NCI-H2227 (cell line): ENCODE measurements at regions not wholly inside any gene's neighbourhood (a gene's known extent, or its start where the extent isn't known, plus 50 kb on each side); places are given as distances from the start of the nearest gene placed in this dataset.
A peak's percentile ranks its signal among the peaks of the same experiment; 100 is the strongest.

Experiments used
- DNase-seq: peaks from one replicate; lab custom pipeline; 2025; ENCODE audit not compliant: unreplicated experiment; lab: John Stamatoyannopoulos, UW

GRCh38 chr16:85356157-85356556 lies 243.9 kb upstream of the CIBAR2 start:
- no peak for DNase-seq

GRCh38 chr16:85357323-85357722 lies 245.1 kb upstream of the CIBAR2 start:
- no peak for DNase-seq

GRCh38 chr16:85357924-85358505 lies 245.7 kb upstream of the CIBAR2 start:
- peak; percentile 19 for DNase-seq

- DNase-seq: no peak
Measured at GRCh38 chr16:85358704-85359146, 246.5 kb upstream of the CIBAR2 start.

- no peak for DNase-seq
Measured at GRCh38 chr16:85359147-85359822, 247.0 kb upstream of the CIBAR2 start.

GRCh38 chr16:85360323-85361277 lies 248.3 kb upstream of the CIBAR2 start:
- DNase-seq: peak; percentile 81

GRCh38 chr16:85361441-85362118 lies 249.3 kb upstream of the CIBAR2 start:
- DNase-seq: no peak

DNA sequence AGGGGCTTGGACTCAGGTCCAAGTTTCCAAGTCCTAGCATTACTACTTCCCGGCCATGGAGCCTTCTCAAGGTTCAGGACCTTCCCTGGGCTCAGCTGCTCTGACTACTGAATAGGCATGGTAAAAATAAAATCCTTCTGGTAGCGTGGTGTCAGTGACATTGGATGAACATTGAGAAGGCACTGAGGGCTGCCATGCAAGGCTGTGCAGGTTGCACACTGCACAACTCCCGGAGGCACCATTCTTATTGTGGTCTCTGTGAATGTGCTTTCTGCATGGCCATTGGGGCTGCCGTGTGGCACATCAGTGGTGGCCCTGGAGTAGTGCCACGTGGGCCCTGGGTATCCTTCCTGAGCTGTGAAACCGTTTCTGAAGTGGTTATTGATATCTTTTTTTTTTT lies 250.2 kb upstream of the CIBAR2 start:
- no peak for DNase-seq

DNA sequence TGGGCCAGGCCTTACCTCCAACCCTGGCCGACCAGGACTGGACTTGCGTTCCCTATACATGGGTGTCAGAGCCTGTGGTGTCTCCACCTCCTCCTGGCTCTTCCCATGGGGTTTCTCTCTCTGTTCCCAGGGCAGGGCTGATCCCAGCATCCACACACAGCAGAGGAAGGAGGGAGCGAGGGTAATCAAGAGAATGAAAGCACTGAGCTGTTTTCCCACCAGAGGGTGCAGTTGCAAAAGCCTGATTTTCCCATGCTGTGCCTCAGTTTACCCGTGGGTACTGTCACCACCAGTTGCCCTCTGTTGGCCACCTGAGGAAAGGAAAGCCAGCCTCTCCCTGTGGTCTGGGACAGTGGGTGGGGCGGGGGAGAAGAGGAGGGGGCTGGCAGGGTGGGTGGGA lies 249.7 kb upstream of the GSE1 start:
- no peak for DNase-seq

DNA sequence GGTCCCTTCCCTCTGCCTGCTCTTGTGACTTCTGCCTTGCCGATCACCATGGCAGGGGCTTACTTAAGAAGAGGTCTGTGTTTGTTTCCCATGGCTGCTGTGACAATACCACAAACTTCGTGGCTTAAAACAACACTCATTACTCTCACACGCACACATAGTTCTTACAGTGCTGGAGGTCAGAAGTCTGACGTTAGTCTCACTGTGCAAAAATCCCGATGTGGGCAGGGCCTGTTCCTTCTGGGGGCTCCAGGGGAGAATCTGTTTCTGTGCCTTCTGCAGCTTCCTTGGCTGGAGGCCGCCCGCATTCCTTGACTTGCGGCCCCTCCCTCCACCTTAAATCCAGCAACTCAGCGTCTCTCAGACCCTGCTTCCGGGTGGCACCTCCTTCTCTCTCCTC lies 249.2 kb upstream of the GSE1 start:
- no peak for DNase-seq

DNA sequence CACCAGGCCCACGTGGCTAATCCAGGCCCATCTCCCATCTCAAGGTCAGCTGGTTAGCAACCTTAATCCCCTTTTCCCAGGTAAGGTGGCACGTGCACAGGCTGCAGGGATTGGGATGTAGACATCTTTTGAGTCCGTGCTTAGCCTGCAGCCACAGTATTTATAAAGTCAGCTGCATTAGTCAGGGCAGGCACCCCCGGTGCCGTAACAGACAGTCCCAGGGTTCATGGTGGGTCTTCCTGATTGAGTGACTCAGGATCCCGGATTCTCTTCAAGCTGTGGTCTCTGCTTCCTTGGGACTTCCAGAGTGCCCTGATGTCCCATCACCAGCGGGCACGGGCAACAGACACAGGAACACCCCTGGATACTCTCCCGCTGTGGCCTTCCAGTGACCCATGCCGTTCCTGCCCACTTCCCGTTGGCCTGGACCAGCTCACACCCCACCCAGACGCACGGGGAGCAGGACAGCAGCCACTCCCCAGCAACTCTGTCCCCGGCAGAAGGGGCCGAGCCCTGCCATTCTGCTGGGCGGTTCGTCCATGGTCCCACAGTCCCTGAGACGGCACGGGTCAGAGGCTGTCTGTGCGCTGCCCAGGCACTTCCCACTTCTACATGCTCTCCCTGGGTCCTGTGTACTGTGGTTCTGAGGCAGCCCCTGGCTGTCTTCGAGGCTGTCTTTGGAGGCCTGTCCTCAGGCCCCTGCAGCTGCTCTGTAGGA lies 248.6 kb upstream of the GSE1 start:
- DNase-seq: no peak

DNA sequence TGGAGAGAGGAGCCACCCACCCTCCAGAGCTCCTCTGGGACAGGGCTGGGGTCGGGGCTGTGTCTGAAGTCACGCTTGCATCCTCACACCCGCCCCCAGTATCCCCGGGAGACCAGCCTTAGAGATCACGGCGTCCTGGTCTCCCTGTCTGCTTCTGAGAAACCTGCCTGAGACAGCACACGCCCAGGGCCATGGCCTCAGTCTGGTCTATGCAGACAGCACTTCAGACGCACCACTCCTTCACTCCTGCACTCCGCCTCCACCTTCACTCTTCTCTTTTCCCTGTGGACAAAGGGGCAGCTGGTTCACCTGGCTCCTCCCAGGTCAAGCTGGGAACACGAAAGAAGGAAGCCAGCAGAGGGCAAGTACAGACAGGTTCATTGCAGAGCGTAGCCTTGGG lies 248.0 kb upstream of the GSE1 start:
- DNase-seq: peak; percentile 11

- no peak for DNase-seq
Measured at GRCh38 chr16:85366031-85366763, 246.9 kb upstream of the GSE1 start.

DNA sequence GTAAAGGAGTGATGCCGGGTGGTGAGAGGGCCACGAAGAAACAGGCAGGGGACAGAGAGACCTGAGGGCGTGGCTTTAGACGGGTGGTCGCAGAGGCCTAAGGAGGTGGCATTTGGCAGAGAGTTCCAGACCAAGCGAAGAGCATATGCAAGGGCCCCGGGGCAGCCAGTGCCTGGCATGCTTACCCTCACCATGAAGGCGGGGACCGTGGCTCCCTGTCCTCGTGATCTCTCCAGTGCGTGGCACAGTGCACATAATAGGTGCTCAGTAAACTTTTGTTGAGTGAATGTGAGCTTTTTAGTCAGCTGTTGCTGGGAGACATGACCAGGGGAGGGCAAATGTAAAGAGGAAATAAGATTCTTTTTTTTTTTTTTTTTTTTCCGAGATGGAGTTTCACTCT lies 245.6 kb upstream of the GSE1 start:
- DNase-seq: no peak

DNA sequence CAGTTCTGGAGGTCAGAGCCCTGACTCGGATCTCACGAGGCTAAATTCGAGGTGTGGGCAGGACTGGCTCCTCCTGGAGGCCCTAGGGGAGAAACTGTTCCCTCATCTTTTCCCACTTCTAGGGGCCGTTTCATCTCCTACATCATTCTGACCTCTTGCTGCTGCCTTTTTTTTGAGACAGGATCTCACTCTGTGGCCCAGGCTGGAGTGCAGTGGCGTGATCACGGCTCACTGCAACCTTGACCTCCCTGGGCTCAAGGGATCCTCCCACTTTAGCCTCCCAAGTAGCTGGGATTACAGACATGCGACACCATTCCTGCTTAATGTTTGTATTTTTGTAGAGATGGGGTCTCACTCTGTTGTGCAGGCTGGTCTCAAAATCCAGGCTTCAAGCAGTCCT lies 244.1 kb upstream of the GSE1 start:
- DNase-seq: no peak

DNA sequence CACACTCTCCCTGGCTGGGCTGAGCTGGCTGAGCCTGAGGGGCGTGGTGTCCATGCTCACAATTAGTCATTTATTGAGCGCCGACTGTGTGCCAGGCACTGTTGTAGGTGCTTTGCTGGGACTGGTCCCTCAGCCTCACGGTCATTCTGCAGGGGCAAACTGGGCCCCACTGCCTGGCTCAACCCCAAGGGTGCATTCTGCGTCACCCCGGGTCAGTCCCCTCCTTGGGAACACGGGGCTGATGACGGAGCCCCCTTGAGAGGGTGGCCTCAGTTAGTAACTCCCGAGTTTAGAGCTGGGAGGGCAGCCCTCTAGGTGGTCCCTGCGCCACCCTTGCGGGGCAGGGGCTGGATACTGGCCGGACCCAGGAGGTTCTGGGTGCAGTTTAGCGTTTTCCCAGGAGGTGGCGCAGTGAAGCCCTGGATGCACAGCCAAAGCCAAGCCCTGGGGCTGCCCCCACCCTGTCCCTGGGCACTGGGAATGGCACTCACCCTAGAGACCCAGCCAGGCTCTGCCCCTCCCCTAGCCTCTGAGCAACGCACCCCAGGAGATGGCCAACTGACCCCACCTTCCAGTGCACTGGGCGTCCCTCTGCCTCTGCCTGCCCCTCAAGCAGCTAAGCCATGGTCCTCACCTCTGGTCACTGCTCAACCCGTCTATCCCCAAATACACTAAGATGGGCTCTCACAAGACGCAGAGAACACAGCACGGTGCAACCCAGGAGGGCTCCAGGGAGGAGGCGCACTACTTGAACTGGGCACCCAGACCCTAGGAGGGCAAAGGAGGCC lies 243.2 kb upstream of the GSE1 start:
- peak; percentile 24 for DNase-seq

- DNase-seq: no peak
Measured at GRCh38 chr16:85370543-85370880, 242.6 kb upstream of the GSE1 start.

DNA sequence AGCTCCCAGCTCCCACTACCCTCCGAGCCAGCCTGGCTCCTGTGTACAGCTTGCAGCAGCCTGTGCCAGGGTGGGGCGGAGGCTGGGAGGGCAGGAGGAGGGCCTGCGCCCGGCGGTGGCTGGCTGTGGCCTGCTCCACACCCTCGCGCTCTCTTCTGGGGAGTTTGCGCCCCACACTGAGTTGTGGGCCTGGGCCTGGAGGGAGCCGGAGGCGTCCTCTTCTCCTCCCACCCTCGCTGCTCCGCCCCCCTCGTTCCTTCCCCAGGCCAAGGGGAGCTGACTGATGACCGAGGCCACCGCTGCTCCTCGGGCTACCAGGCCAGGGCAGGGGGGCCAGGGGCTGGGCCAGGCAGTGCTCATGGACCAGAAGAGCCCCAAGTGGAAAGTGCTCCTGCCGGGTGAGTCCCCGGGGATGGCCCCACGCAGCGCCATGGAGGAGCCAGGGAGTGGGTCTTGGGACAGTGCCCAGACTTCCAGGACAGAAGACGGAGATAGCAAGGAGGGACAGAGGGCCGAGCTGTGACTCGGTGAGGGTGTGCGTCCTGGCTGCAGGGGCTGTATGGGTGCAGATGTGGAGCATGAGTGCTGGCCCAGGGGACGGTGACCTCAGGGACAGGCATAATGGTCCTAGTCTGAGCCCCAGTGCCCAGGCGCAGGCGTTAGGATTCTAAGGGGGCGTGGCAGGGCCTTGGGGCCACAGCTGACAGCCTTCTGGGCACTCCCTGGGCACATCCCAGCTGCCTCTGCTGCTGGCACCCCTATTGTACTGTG lies 242.1 kb upstream of the GSE1 start:
- peak; percentile 9 for DNase-seq

DNA sequence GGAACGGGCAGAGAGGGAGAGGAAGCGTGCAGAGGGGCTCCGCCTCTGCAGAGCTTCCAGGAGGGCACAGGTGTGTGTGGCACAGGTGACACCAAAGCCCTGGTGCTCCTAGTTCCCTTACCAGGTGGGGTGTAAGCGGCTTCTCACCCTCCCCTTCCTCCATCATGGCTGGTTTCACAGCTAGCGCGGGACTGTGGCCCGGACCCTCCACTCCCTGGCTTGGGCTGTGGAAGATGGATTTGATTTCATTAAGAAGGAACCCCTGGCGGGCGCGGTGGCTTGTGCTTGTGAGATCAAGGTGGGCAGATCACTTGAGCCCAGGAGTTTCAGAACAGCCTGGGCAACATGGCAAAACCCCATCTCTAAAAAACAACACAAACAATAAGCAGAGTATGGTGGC lies 241.2 kb upstream of the GSE1 start:
- DNase-seq: no peak
